ENCODE measurements at regions not wholly inside any gene's neighbourhood (a gene's known extent, or its start where the extent isn't known, plus 50 kb on each side); places are given as distances from the start of the nearest gene placed in this dataset.

DNA sequence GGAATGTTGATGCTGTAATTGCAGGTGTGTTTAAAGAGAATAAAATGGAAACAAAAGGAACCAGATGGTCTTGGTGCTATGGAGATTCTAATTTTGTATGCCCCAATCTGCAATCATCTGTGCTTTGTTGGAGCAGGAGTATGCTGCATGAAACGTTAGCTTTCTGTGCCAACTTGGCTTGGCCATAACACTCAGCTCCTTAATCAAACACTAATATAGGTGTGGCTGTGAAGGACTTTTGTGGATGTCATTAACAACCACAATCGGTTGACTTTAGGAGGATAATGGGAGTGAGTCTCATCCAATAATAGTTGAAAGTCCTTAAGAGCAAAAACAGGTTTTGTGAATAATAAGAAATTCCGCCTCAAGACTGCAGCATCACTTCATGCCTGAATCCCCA lies 399.2 kb downstream of the NLGN4X start:
- TF ChIP-seq, protein P1, sequence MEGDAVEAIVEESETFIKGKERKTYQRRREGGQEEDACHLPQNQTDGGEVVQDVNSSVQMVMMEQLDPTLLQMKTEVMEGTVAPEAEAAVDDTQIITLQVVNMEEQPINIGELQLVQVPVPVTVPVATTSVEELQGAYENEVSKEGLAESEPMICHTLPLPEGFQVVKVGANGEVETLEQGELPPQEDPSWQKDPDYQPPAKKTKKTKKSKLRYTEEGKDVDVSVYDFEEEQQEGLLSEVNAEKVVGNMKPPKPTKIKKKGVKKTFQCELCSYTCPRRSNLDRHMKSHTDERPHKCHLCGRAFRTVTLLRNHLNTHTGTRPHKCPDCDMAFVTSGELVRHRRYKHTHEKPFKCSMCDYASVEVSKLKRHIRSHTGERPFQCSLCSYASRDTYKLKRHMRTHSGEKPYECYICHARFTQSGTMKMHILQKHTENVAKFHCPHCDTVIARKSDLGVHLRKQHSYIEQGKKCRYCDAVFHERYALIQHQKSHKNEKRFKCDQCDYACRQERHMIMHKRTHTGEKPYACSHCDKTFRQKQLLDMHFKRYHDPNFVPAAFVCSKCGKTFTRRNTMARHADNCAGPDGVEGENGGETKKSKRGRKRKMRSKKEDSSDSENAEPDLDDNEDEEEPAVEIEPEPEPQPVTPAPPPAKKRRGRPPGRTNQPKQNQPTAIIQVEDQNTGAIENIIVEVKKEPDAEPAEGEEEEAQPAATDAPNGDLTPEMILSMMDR (IDR thresholded peaks at IDR 0.05; ENCODE audit: low read depth, low read length), result no peak
- DNase-seq (ENCODE audit: extremely low read depth, low read depth), result no peak

GRCh38 chrX:5829060-5829459 lies 399.6 kb downstream of the NLGN4X start:
- TF ChIP-seq, protein P1 (IDR thresholded peaks at IDR 0.05; ENCODE audit: low read depth, low read length), result no peak
- no peak for DNase-seq (ENCODE audit: extremely low read depth, low read depth)

DNA sequence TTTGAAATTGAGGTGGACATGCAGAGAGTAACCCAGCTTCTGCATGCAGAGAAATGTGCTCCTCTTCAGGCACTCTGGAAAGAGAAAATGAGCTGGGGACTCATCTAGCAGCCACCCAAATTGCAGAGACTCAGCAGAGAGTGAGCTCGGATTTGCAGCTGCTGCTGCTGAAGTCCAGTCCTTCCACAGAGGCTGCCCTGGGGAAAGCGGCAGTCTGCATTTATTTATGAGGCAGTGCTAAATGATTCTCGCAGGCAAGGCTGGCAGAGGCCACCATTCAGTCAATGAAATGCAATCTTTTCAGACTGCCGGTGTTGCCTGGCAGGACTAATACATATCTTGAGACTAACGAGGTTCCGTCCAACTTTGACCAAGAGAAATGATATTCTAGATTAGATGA lies 404.8 kb downstream of the NLGN4X start:
- no peak for DNase-seq (ENCODE audit: extremely low read depth, low read depth)

GRCh38 chrX:5810636-5811035 lies 418.0 kb downstream of the NLGN4X start:
- DNase-seq (ENCODE audit: extremely low read depth, low read depth), result no peak
- TF ChIP-seq, protein P1 (IDR thresholded peaks at IDR 0.05; ENCODE audit: low read depth, low read length), result no peak

More for the DNA sequence above, 404.8 kb downstream of the NLGN4X start:
- TF ChIP-seq, protein P1 (IDR thresholded peaks at IDR 0.05; ENCODE audit: low read depth, low read length), result no peak

DNA sequence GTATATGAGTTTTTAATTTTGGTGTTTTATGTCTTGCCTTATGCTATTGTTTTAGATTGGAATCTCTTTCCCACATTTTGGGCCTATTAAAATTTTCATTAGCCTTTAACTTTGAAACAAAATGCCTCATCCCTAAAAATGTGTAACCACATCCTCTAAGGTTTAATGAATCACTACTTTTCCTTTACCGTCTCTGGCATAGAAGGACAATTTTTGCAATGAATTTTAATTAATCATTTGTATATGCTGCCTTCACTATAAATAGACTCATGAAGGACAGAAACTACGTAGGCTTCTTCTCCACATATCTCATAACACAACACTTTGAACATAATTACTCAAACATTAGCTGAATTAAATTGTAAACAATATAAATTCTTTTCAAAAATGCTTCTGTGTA lies 421.5 kb downstream of the NLGN4X start:
- DNase-seq (ENCODE audit: extremely low read depth, low read depth), result no peak
- TF ChIP-seq, protein P1 (IDR thresholded peaks at IDR 0.05; ENCODE audit: low read depth, low read length), result no peak

- DNase-seq (ENCODE audit: extremely low read depth, low read depth), result no peak
- TF ChIP-seq, protein P1 (IDR thresholded peaks at IDR 0.05; ENCODE audit: low read depth, low read length), result no peak
Measured at GRCh38 chrX:5802391-5802790, 426.3 kb downstream of the NLGN4X start.

- TF ChIP-seq, protein P1 (IDR thresholded peaks at IDR 0.05; ENCODE audit: low read depth, low read length), result no peak
- no peak for DNase-seq (ENCODE audit: extremely low read depth, low read depth)
Measured at GRCh38 chrX:5791721-5792120, 436.9 kb downstream of the NLGN4X start.

Data from AG09319 (cell line).